ENCODE measurements at regions not wholly inside any gene's neighbourhood (a gene's known extent, or its start where the extent isn't known, plus 50 kb on each side); places are given as distances from the start of the nearest gene placed in this dataset.

- H3K9me3 ChIP-seq (ENCODE audit: insufficient read depth, low read length, severe bottlenecking) = no peaks in the 10 kb centered on the region
- no peak for ATAC-seq (ENCODE audit: insufficient read depth, low read depth)
- TF ChIP-seq CTCF (IDR thresholded peaks at IDR 0.05; ENCODE audit: borderline replicate concordance, extremely low read depth, low read length, poor library complexity, severe bottlenecking) = no peak
- no peak for TF ChIP-seq EZH2 (IDR thresholded peaks at IDR 0.05; ENCODE audit: borderline replicate concordance, low read depth, low read length, severe bottlenecking)
- no peak overlapping the region for H3K4me2 ChIP-seq (ENCODE audit: insufficient read depth, low read length)
- H3K9ac ChIP-seq (ENCODE audit: low read depth, low read length) = no peak overlapping the region
- no peak for DNase-seq
- H3K36me3 ChIP-seq (ENCODE audit: insufficient read depth, low read length) = no peaks in the 10 kb centered on the region
- no peaks in the 10 kb centered on the region for H3K27me3 ChIP-seq (ENCODE audit: insufficient read depth, low read length, poor library complexity)
- no peak overlapping the region for H3K4me3 ChIP-seq (ENCODE audit: low read depth in 1 of 2, low read length in 2 of 2)
- H3K79me2 ChIP-seq (ENCODE audit: insufficient read depth, low read length) = no peaks in the 10 kb centered on the region
- no peak overlapping the region for H2AFZ ChIP-seq (ENCODE audit: low read depth, low read length)
- no peak overlapping the region for H3K27ac ChIP-seq (ENCODE audit: low read length)
- H4K20me1 ChIP-seq (ENCODE audit: insufficient read depth, low read length) = no peaks in the 10 kb centered on the region
- H3K4me1 ChIP-seq (ENCODE audit: insufficient read depth, low read length) = no peaks in the 10 kb centered on the region
These were observed 656.6 kb downstream of the CBLN2 start for GRCh38 chr18:71887509-71887908.

GRCh38 chr18:71878226-71878625 lies 665.9 kb downstream of the CBLN2 start:
- no peaks in the 10 kb centered on the region for H3K9me3 ChIP-seq (ENCODE audit: insufficient read depth, low read length, severe bottlenecking)
- H3K9ac ChIP-seq (ENCODE audit: low read depth, low read length) = no peak overlapping the region
- H3K4me1 ChIP-seq (ENCODE audit: insufficient read depth, low read length) = no peaks in the 10 kb centered on the region
- H3K36me3 ChIP-seq (ENCODE audit: insufficient read depth, low read length) = no peaks in the 10 kb centered on the region
- H4K20me1 ChIP-seq (ENCODE audit: insufficient read depth, low read length) = no peaks in the 10 kb centered on the region
- H3K4me3 ChIP-seq (ENCODE audit: low read depth in 1 of 2, low read length in 2 of 2) = no peak overlapping the region
- no peaks in the 10 kb centered on the region for H3K27me3 ChIP-seq (ENCODE audit: insufficient read depth, low read length, poor library complexity)
- DNase-seq = no peak
- no peaks in the 10 kb centered on the region for H3K79me2 ChIP-seq (ENCODE audit: insufficient read depth, low read length)
- H2AFZ ChIP-seq (ENCODE audit: low read depth, low read length) = no peak overlapping the region
- TF ChIP-seq CTCF (IDR thresholded peaks at IDR 0.05; ENCODE audit: borderline replicate concordance, extremely low read depth, low read length, poor library complexity, severe bottlenecking) (no peak), EZH2 (IDR thresholded peaks at IDR 0.05; ENCODE audit: borderline replicate concordance, low read depth, low read length, severe bottlenecking) (no peak)
- ATAC-seq (ENCODE audit: insufficient read depth, low read depth) = no peak
- H3K27ac ChIP-seq (ENCODE audit: low read length) = no peak overlapping the region
- H3K4me2 ChIP-seq (ENCODE audit: insufficient read depth, low read length) = no peak overlapping the region

GRCh38 chr18:71873695-71874094 lies 670.4 kb downstream of the CBLN2 start:
- Histone ChIP-seq H3K79me2 (ENCODE audit: insufficient read depth, low read length) (no peaks in the 10 kb centered on the region), H3K27me3 (ENCODE audit: insufficient read depth, low read length, poor library complexity) (no peaks in the 10 kb centered on the region), H3K4me2 (ENCODE audit: insufficient read depth, low read length) (no peak overlapping the region), H3K9me3 (ENCODE audit: insufficient read depth, low read length, severe bottlenecking) (no peaks in the 10 kb centered on the region), H4K20me1 (ENCODE audit: insufficient read depth, low read length) (no peaks in the 10 kb centered on the region), H2AFZ (ENCODE audit: low read depth, low read length) (no peak overlapping the region), H3K27ac (ENCODE audit: low read length) (no peak overlapping the region), H3K4me1 (ENCODE audit: insufficient read depth, low read length) (no peaks in the 10 kb centered on the region), H3K9ac (ENCODE audit: low read depth, low read length) (no peak overlapping the region), H3K36me3 (ENCODE audit: insufficient read depth, low read length) (no peaks in the 10 kb centered on the region), H3K4me3 (ENCODE audit: low read depth in 1 of 2, low read length in 2 of 2) (no peak overlapping the region)
- ATAC-seq (ENCODE audit: insufficient read depth, low read depth) = no peak
- no peak for TF ChIP-seq CTCF (IDR thresholded peaks at IDR 0.05; ENCODE audit: borderline replicate concordance, extremely low read depth, low read length, poor library complexity, severe bottlenecking)
- no peak for TF ChIP-seq EZH2 (IDR thresholded peaks at IDR 0.05; ENCODE audit: borderline replicate concordance, low read depth, low read length, severe bottlenecking)
- no peak for DNase-seq

- Histone ChIP-seq H3K9ac (ENCODE audit: low read depth, low read length) (no peak overlapping the region), H3K4me1 (ENCODE audit: insufficient read depth, low read length) (no peaks in the 10 kb centered on the region), H3K4me3 (ENCODE audit: low read depth in 1 of 2, low read length in 2 of 2) (no peak overlapping the region), H3K4me2 (ENCODE audit: insufficient read depth, low read length) (no peak overlapping the region), H2AFZ (ENCODE audit: low read depth, low read length) (no peak overlapping the region), H3K79me2 (ENCODE audit: insufficient read depth, low read length) (no peaks in the 10 kb centered on the region), H3K27ac (ENCODE audit: low read length) (no peak overlapping the region), H4K20me1 (ENCODE audit: insufficient read depth, low read length) (no peaks in the 10 kb centered on the region), H3K9me3 (ENCODE audit: insufficient read depth, low read length, severe bottlenecking) (no peaks in the 10 kb centered on the region), H3K27me3 (ENCODE audit: insufficient read depth, low read length, poor library complexity) (no peaks in the 10 kb centered on the region), H3K36me3 (ENCODE audit: insufficient read depth, low read length) (no peaks in the 10 kb centered on the region)
- no peak for ATAC-seq (ENCODE audit: insufficient read depth, low read depth)
- no peak for TF ChIP-seq EZH2 (IDR thresholded peaks at IDR 0.05; ENCODE audit: borderline replicate concordance, low read depth, low read length, severe bottlenecking)
- no peak for TF ChIP-seq CTCF (IDR thresholded peaks at IDR 0.05; ENCODE audit: borderline replicate concordance, extremely low read depth, low read length, poor library complexity, severe bottlenecking)
- no peak for DNase-seq
These were observed 678.3 kb downstream of the CBLN2 start for GRCh38 chr18:71865888-71866287.
